GM12873 (cell line): ENCODE measurements at regions not wholly inside any gene's neighbourhood (a gene's known extent, or its start where the extent isn't known, plus 50 kb on each side); places are given as distances from the start of the nearest gene placed in this dataset.

ENCODE experiments used
- CTCF ChIP-seq: IDR thresholded peaks from 2 replicates; pipeline ENCODE4 v1.5.1; 2012; ENCODE audit warnings: low read depth, mild to moderate bottlenecking, moderate library complexity, low read length, control low read depth; ENCODE audit not compliant: insufficient read depth; ENCODE audit errors: missing control alignments

GRCh38 chr5:37938861-37939260 lies 99.0 kb upstream of the GDNF start:
- no peak for TF ChIP-seq CTCF

- no peak for TF ChIP-seq CTCF
Measured at GRCh38 chr5:37938076-37938852, 98.4 kb upstream of the GDNF start.

GRCh38 chr5:37936091-37936490 lies 96.2 kb upstream of the GDNF start:
- no peak for TF ChIP-seq CTCF

GRCh38 chr5:37933576-37933975 lies 93.7 kb upstream of the GDNF start:
- no peak for TF ChIP-seq CTCF

GRCh38 chr5:37932450-37932849 lies 92.6 kb upstream of the GDNF start:
- no peak for TF ChIP-seq CTCF

GRCh38 chr5:37931541-37931940 lies 91.7 kb upstream of the GDNF start:
- no peak for TF ChIP-seq CTCF

- TF ChIP-seq CTCF, result no peak
Measured at GRCh38 chr5:37930350-37930749, 90.5 kb upstream of the GDNF start.
